ENCODE measurements at regions not wholly inside any gene's neighbourhood (a gene's known extent, or its start where the extent isn't known, plus 50 kb on each side); places are given as distances from the start of the nearest gene placed in this dataset.

DNA sequence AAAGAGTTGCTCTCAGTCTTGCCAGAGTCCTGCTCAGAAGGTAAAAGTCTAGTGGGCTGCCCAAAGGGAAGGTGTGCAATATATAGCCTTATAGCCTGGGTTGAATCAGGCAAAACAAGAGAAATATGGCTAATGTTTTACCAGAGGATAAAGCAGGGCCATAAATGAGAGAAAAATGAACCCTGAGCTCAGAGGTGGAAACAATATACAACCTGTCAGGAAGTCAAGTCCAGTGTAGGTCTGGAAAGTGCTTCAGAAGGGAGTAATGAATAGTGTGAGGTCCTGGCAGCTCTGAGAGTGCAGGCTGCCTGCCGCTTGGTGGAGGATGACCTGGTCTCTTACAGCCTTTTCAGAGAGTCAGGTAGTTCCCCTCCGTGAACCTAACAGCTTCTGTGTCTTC, 177.8 kb upstream of the TNC start:
- BruUV-seq (replicated peaks), result no TSS peak
- intact Hi-C loops (cut with micrococcal nuclease; ENCODE audit: unreplicated experiment), result no loop called here
- POLR2A ChIA-PET, result no interaction called here

More for the DNA sequence above, 177.8 kb upstream of the TNC start:
- Histone ChIP-seq H4K20me1 (ENCODE audit: insufficient read depth, low read length) (no peaks in the 10 kb centered on the region), H3K4me1 (ENCODE audit: insufficient read depth, low read length) (no peaks in the 10 kb centered on the region), H3K36me3 (replicated peaks in 1 of 2; ENCODE audit: control insufficient read depth in 1 of 2, insufficient read depth in 2 of 2, low read length in 2 of 2) (no peaks in the 10 kb centered on the region), H2AFZ (ENCODE audit: low read length) (no peak overlapping the region), H3K27me3 (ENCODE audit: control insufficient read depth in 1 of 2, insufficient read depth in 2 of 2, low read length in 2 of 2) (no peaks in the 10 kb centered on the region), H3K4me3 (replicated peaks in 1 of 3; ENCODE audit: insufficient read depth in 1 of 3, low read depth in 2 of 3, low read length in 3 of 3) (no peak overlapping the region), H3K9ac (ENCODE audit: insufficient read depth, low read depth, low read length) (no peak overlapping the region), H3K4me2 (ENCODE audit: low read depth, low read length) (no peak overlapping the region), H3K79me2 (ENCODE audit: insufficient read depth, low read length) (no peaks in the 10 kb centered on the region), H3K27ac (ENCODE audit: extremely low read length, insufficient read depth, low read length) (no peak overlapping the region), H3K9me3 (ENCODE audit: low read length) (no peaks in the 10 kb centered on the region)
- DNase-seq (ENCODE audit: low spot score), result no peak
- FAIRE-seq, result no peak
- no peak for ATAC-seq
- in situ Hi-C loops (cut with HindIII; ENCODE audit: extremely low pct_ligation_motif_present, low pct_unique_long_range_greater_than_20kb), result no loop called here
- WGBS (ENCODE audit: low lambda C conversion rate), result 6% methylated on average over 2 of the region's 2 CpGs
- CTCF ChIA-PET (ENCODE audit: low intra/inter-chr PET ratio, low total read pairs), result no interaction called here
- TF ChIP-seq SMYD3 (CRISPR knock-in tag; IDR thresholded peaks at IDR 0.05), result no peak
- no peak for TF ChIP-seq KLF12 (CRISPR knock-in tag; IDR thresholded peaks at IDR 0.05; ENCODE audit: borderline replicate concordance)
- TF ChIP-seq ZNF775 (CRISPR knock-in tag; IDR thresholded peaks at IDR 0.05; ENCODE audit: borderline replicate concordance), result no peak
- TF ChIP-seq ZNF432 (CRISPR knock-in tag; IDR thresholded peaks at IDR 0.05; ENCODE audit: borderline replicate concordance), result no peak
- TF ChIP-seq, protein P1, sequence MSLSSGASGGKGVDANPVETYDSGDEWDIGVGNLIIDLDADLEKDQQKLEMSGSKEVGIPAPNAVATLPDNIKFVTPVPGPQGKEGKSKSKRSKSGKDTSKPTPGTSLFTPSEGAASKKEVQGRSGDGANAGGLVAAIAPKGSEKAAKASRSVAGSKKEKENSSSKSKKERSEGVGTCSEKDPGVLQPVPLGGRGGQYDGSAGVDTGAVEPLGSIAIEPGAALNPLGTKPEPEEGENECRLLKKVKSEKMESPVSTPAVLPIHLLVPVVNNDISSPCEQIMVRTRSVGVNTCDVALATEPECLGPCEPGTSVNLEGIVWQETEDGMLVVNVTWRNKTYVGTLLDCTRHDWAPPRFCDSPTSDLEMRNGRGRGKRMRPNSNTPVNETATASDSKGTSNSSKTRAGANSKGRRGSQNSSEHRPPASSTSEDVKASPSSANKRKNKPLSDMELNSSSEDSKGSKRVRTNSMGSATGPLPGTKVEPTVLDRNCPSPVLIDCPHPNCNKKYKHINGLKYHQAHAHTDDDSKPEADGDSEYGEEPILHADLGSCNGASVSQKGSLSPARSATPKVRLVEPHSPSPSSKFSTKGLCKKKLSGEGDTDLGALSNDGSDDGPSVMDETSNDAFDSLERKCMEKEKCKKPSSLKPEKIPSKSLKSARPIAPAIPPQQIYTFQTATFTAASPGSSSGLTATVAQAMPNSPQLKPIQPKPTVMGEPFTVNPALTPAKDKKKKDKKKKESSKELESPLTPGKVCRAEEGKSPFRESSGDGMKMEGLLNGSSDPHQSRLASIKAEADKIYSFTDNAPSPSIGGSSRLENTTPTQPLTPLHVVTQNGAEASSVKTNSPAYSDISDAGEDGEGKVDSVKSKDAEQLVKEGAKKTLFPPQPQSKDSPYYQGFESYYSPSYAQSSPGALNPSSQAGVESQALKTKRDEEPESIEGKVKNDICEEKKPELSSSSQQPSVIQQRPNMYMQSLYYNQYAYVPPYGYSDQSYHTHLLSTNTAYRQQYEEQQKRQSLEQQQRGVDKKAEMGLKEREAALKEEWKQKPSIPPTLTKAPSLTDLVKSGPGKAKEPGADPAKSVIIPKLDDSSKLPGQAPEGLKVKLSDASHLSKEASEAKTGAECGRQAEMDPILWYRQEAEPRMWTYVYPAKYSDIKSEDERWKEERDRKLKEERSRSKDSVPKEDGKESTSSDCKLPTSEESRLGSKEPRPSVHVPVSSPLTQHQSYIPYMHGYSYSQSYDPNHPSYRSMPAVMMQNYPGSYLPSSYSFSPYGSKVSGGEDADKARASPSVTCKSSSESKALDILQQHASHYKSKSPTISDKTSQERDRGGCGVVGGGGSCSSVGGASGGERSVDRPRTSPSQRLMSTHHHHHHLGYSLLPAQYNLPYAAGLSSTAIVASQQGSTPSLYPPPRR (CRISPR knock-in tag; IDR thresholded peaks at IDR 0.05; ENCODE audit: borderline replicate concordance), result no peak
- TF ChIP-seq, protein P2, sequence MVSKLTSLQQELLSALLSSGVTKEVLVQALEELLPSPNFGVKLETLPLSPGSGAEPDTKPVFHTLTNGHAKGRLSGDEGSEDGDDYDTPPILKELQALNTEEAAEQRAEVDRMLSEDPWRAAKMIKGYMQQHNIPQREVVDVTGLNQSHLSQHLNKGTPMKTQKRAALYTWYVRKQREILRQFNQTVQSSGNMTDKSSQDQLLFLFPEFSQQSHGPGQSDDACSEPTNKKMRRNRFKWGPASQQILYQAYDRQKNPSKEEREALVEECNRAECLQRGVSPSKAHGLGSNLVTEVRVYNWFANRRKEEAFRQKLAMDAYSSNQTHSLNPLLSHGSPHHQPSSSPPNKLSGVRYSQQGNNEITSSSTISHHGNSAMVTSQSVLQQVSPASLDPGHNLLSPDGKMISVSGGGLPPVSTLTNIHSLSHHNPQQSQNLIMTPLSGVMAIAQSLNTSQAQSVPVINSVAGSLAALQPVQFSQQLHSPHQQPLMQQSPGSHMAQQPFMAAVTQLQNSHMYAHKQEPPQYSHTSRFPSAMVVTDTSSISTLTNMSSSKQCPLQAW (CRISPR knock-in tag; IDR thresholded peaks at IDR 0.05), result no peak
- TF ChIP-seq, protein P3, sequence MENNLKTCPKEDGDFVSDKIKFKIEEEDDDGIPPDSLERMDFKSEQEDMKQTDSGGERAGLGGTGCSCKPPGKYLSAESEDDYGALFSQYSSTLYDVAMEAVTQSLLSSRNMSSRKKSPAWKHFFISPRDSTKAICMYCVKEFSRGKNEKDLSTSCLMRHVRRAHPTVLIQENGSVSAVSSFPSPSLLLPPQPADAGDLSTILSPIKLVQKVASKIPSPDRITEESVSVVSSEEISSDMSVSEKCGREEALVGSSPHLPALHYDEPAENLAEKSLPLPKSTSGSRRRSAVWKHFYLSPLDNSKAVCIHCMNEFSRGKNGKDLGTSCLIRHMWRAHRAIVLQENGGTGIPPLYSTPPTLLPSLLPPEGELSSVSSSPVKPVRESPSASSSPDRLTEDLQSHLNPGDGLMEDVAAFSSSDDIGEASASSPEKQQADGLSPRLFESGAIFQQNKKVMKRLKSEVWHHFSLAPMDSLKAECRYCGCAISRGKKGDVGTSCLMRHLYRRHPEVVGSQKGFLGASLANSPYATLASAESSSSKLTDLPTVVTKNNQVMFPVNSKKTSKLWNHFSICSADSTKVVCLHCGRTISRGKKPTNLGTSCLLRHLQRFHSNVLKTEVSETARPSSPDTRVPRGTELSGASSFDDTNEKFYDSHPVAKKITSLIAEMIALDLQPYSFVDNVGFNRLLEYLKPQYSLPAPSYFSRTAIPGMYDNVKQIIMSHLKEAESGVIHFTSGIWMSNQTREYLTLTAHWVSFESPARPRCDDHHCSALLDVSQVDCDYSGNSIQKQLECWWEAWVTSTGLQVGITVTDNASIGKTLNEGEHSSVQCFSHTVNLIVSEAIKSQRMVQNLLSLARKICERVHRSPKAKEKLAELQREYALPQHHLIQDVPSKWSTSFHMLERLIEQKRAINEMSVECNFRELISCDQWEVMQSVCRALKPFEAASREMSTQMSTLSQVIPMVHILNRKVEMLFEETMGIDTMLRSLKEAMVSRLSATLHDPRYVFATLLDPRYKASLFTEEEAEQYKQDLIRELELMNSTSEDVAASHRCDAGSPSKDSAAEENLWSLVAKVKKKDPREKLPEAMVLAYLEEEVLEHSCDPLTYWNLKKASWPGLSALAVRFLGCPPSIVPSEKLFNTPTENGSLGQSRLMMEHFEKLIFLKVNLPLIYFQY (CRISPR knock-in tag; IDR thresholded peaks at IDR 0.05; ENCODE audit: borderline replicate concordance), result no peak
- TF ChIP-seq, protein P4, sequence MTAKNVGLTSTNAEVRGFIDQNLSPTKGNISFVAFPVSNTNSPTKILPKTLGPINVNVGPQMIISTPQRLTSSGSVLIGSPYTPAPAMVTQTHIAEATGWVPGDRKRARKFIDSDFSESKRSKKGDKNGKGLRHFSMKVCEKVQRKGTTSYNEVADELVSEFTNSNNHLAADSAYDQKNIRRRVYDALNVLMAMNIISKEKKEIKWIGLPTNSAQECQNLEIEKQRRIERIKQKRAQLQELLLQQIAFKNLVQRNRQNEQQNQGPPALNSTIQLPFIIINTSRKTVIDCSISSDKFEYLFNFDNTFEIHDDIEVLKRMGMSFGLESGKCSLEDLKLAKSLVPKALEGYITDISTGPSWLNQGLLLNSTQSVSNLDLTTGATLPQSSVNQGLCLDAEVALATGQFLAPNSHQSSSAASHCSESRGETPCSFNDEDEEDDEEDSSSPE (CRISPR knock-in tag; IDR thresholded peaks at IDR 0.05), result no peak
- no peak for TF ChIP-seq ZNF230 (CRISPR knock-in tag; IDR thresholded peaks at IDR 0.05)
- no peak for TF ChIP-seq SSRP1 (CRISPR knock-in tag; IDR thresholded peaks at IDR 0.05)
